ENCODE measurements at regions not wholly inside any gene's neighbourhood (a gene's known extent, or its start where the extent isn't known, plus 50 kb on each side); places are given as distances from the start of the nearest gene placed in this dataset.

GRCh38 chr2:147067136-147067535 is 777.7 kb upstream of the ACVR2A start:
- DNase-seq (ENCODE audit: low read depth) = no peak

GRCh38 chr2:147062073-147062472 is 782.8 kb upstream of the ACVR2A start:
- DNase-seq (ENCODE audit: low read depth) = no peak

- no peak for DNase-seq (ENCODE audit: low read depth)
Measured at GRCh38 chr2:147061269-147061668, 783.6 kb upstream of the ACVR2A start.

- DNase-seq (ENCODE audit: low read depth) = no peak
Measured at GRCh38 chr2:147057892-147058490, 786.8 kb upstream of the ACVR2A start.

- DNase-seq (ENCODE audit: low read depth) = no peak
Measured at GRCh38 chr2:147051814-147052213, 793.0 kb upstream of the ACVR2A start.

GRCh38 chr2:147051248-147051647 is 793.6 kb upstream of the ACVR2A start:
- DNase-seq (ENCODE audit: low read depth) = no peak

- no peak for DNase-seq (ENCODE audit: low read depth)
Measured at GRCh38 chr2:147049957-147050356, 794.9 kb upstream of the ACVR2A start.

- no peak for DNase-seq (ENCODE audit: low read depth)
Measured at GRCh38 chr2:147046473-147046872, 798.4 kb upstream of the ACVR2A start.

- peak; percentile 0 for DNase-seq (ENCODE audit: low read depth)
Measured at GRCh38 chr2:147045113-147045512, 799.7 kb upstream of the ACVR2A start.

- DNase-seq (ENCODE audit: low read depth) = no peak
Measured at GRCh38 chr2:147041121-147041494, 803.7 kb upstream of the ACVR2A start.

GRCh38 chr2:147040298-147041120 is 804.3 kb upstream of the ACVR2A start:
- no peak for DNase-seq (ENCODE audit: low read depth)

- no peak for DNase-seq (ENCODE audit: low read depth)
Measured at GRCh38 chr2:147037048-147037447, 807.8 kb upstream of the ACVR2A start.

- DNase-seq (ENCODE audit: low read depth) = no peak
Measured at GRCh38 chr2:147033044-147033443, 811.8 kb upstream of the ACVR2A start.

GRCh38 chr2:147031897-147032296 is 812.9 kb upstream of the ACVR2A start:
- DNase-seq (ENCODE audit: low read depth) = no peak

- no peak for DNase-seq (ENCODE audit: low read depth)
Measured at GRCh38 chr2:147030966-147031720, 813.7 kb upstream of the ACVR2A start.

- no peak for DNase-seq (ENCODE audit: low read depth)
Measured at GRCh38 chr2:147027436-147027835, 817.4 kb upstream of the ACVR2A start.

- no peak for DNase-seq (ENCODE audit: low read depth)
Measured at GRCh38 chr2:147026664-147027295, 818.0 kb upstream of the ACVR2A start.

- no peak for DNase-seq (ENCODE audit: low read depth)
Measured at GRCh38 chr2:147025646-147026585, 818.9 kb upstream of the ACVR2A start.

GRCh38 chr2:147019311-147019710 is 825.5 kb upstream of the ACVR2A start:
- no peak for DNase-seq (ENCODE audit: low read depth)

GRCh38 chr2:147017951-147018645 is 826.7 kb upstream of the ACVR2A start:
- no peak for DNase-seq (ENCODE audit: low read depth)

GRCh38 chr2:147016181-147016580 is 828.6 kb upstream of the ACVR2A start:
- no peak for DNase-seq (ENCODE audit: low read depth)
